A673 (cell line): ENCODE measurements at regions not wholly inside any gene's neighbourhood (a gene's known extent, or its start where the extent isn't known, plus 50 kb on each side); places are given as distances from the start of the nearest gene placed in this dataset.

Source experiments
- BruUV-seq: library from RNA; stranded (reverse); fragments of 400-500 nt; replicated peaks from 2 replicates; lab custom pipeline; 2021; lab: Mats Ljungman, UMichigan
- CTCF ChIA-PET: fragments of 300-600 bp; sonication (Branson Sonifier 250); formaldehyde crosslinking; loops from one replicate; lab custom pipeline; 2022; ENCODE audit warnings: antibody characterized with exemption; lab: Charles Lee
- POLR2A ChIA-PET: fragments of 300-600 bp; sonication (Branson Sonifier 250); formaldehyde crosslinking; loops from one replicate; lab custom pipeline; 2022; ENCODE audit warnings: antibody characterized with exemption; ENCODE audit not compliant: low non-redundant PET; lab: Charles Lee
- DNase-seq: peaks from one replicate; pipeline ENCODE4 v3.0.0-alpha.2; 2015; ENCODE audit warnings: low spot score
- H3K27ac ChIP-seq: fragments of 200-600 bp; sonication (generic); 2 replicates; pipeline ENCODE4 v1.5.1; 2016; ENCODE audit warnings: mixed run types, low read depth, mild to moderate bottlenecking, mixed read lengths, antibody characterized with exemption, low read length; ENCODE audit not compliant: poor library complexity, severe bottlenecking
- H3K27me3 ChIP-seq: fragments of 200-600 bp; sonication (generic); replicated peaks from 2 replicates; pipeline ENCODE4 v1.6.1; 2017; ENCODE audit warnings: mixed run types, low read depth, mild to moderate bottlenecking, mixed read lengths, antibody characterized with exemption, low read length; ENCODE audit not compliant: insufficient read depth, poor library complexity
- H3K36me3 ChIP-seq: fragments of 200-600 bp; sonication (generic); 2 replicates; pipeline ENCODE4 v1.6.1; 2016; ENCODE audit warnings: mixed run types, mild to moderate bottlenecking, mixed read lengths, antibody characterized with exemption, low read length; ENCODE audit not compliant: insufficient read depth, poor library complexity, severe bottlenecking
- H3K4me1 ChIP-seq: fragments of 200-600 bp; sonication (generic); 2 replicates; pipeline ENCODE4 v1.6.1; 2017; ENCODE audit warnings: mixed run types, mild to moderate bottlenecking, mixed read lengths, antibody characterized with exemption, low read length; ENCODE audit not compliant: insufficient read depth, poor library complexity, severe bottlenecking
- H3K4me3 ChIP-seq: fragments of 200-600 bp; sonication (generic); 2 replicates; pipeline ENCODE4 v1.5.1; 2016; ENCODE audit warnings: low read depth, mixed run types, mild to moderate bottlenecking, mixed read lengths, low read length; ENCODE audit not compliant: poor library complexity, severe bottlenecking
- H3K9me3 ChIP-seq: fragments of 200-600 bp; sonication (generic); 2 replicates; pipeline ENCODE4 v1.6.1; 2016; ENCODE audit warnings: mixed run types, low read depth, mild to moderate bottlenecking, mixed read lengths, antibody characterized with exemption, low read length; ENCODE audit not compliant: poor library complexity, severe bottlenecking
- CTCF ChIP-seq: fragments of 300-800, 200-600 bp; sonication (generic); conservative IDR thresholded peaks from 2 replicates; pipeline ENCODE4 v1.5.1; 2017; ENCODE audit warnings: low read depth, mild to moderate bottlenecking, antibody characterized with exemption, low read length, moderate library complexity, mixed read lengths
- EZH2 ChIP-seq: fragments of 200-600 bp; sonication (generic); IDR thresholded peaks from 2 replicates; pipeline ENCODE4 v1.6.1; 2017; ENCODE audit warnings: borderline replicate concordance, low read depth, mild to moderate bottlenecking, mixed read lengths, antibody characterized with exemption, low read length; ENCODE audit not compliant: poor library complexity, severe bottlenecking
- intact Hi-C: fragments of 100-400 bp; cut with micrococcal nuclease; formaldehyde crosslinking; loops from one replicate; pipeline ENCODE4 v1.10.0; 2022; ENCODE audit not compliant: unreplicated experiment

GRCh38 chr14:29391231-29391630 lies 536.4 kb downstream of the PRKD1 start:
- Histone ChIP-seq H3K36me3 (no peaks in the 10 kb centered on the region), H3K9me3 (no peaks in the 10 kb centered on the region), H3K27me3 (peaks cover 83% of the 10 kb centered on the region), H3K4me3 (no peak overlapping the region), H3K27ac (no peak overlapping the region), H3K4me1 (no peaks in the 10 kb centered on the region)
- ChIA-PET CTCF (no interaction called here), POLR2A (no interaction called here)
- no peak for DNase-seq
- BruUV-seq: no TSS peak
- no peak for TF ChIP-seq EZH2
- TF ChIP-seq CTCF: no peak
- intact Hi-C loops: no loop called here

- no peaks in the 10 kb centered on the region for H3K36me3 ChIP-seq
- BruUV-seq: no TSS peak
- no peak overlapping the region for H3K4me3 ChIP-seq
- ChIA-PET POLR2A (no interaction called here), CTCF (no interaction called here)
- no peak for DNase-seq
- H3K27me3 ChIP-seq: peaks cover 86% of the 10 kb centered on the region
- H3K4me1 ChIP-seq: no peaks in the 10 kb centered on the region
- H3K27ac ChIP-seq: no peak overlapping the region
- no peaks in the 10 kb centered on the region for H3K9me3 ChIP-seq
- intact Hi-C loops: no loop called here
- no peak for TF ChIP-seq EZH2
- TF ChIP-seq CTCF: no peak
These were observed 535.8 kb downstream of the PRKD1 start for GRCh38 chr14:29391801-29392200.

- TF ChIP-seq CTCF (no peak), EZH2 (no peak)
- BruUV-seq: no TSS peak
- Histone ChIP-seq H3K27ac (no peak overlapping the region), H3K9me3 (no peaks in the 10 kb centered on the region), H3K4me1 (no peaks in the 10 kb centered on the region), H3K36me3 (no peaks in the 10 kb centered on the region), H3K4me3 (no peak overlapping the region), H3K27me3 (peaks cover 87% of the 10 kb centered on the region)
- intact Hi-C loops: no loop called here
- DNase-seq: no peak
- ChIA-PET POLR2A (no interaction called here), CTCF (no interaction called here)
These were observed 535.4 kb downstream of the PRKD1 start for GRCh38 chr14:29392287-29392686.
